GM12878 (cell line): ENCODE measurements at regions not wholly inside any gene's neighbourhood (a gene's known extent, or its start where the extent isn't known, plus 50 kb on each side); places are given as distances from the start of the nearest gene placed in this dataset.

Source experiments
- ATAC-seq: fragments of 200-7000 bp; cut with Tn5 transposase; 3 replicates; pipeline ENCODE4 v1.9.1; 2020; ENCODE audit warnings: mild to moderate bottlenecking, moderate library complexity
- BruUV-seq: library from RNA; stranded (reverse); fragments of 400-500 nt; replicated peaks from 2 replicates; lab custom pipeline; 2021; lab: Mats Ljungman, UMichigan
- CTCF ChIA-PET: fragments of 300-600 bp; sonication (Branson Sonifier 250); formaldehyde crosslinking; extraction: SDS; loops from one replicate; lab custom pipeline; 2021; ENCODE audit warnings: inconsistent platforms; lab: Yijun Ruan, JAX
- POLR2A ChIA-PET: fragments of 350-600 bp; formaldehyde crosslinking; extraction: SDS; loops from one replicate; lab custom pipeline; 2021; ENCODE audit warnings: inconsistent platforms; lab: Charles Lee
- RAD21 ChIA-PET: fragments of 300-600 bp; sonication (Branson Sonifier 250); formaldehyde crosslinking; loops from one replicate; lab custom pipeline; 2023; ENCODE audit warnings: antibody characterized with exemption; ENCODE audit not compliant: unreplicated experiment; lab: Charles Lee
- SMC1A ChIA-PET: fragments of 300-600 bp; sonication (Branson Sonifier 250); formaldehyde crosslinking; loops from one replicate; lab custom pipeline; 2023; ENCODE audit not compliant: unreplicated experiment, uncharacterized antibody; lab: Charles Lee
- DNase-seq: peaks from one replicate; pipeline ENCODE4 v3.0.0-alpha.2; 2011; ENCODE audit warnings: low read depth, low spot score
- FAIRE-seq: peaks from 3 replicates; lab custom pipeline; 2011; peaks lifted over from hg19 to GRCh38; lab: Jason Lieb, UNC
- H2AFZ ChIP-seq: 2 replicates; pipeline ENCODE4 v1.6.0; 2011; ENCODE audit warnings: low read depth, low read length, control low read depth; ENCODE audit not compliant: control insufficient read depth
- H3K27ac ChIP-seq: 2 replicates; pipeline ENCODE4 v1.5.1; 2011; ENCODE audit warnings: control low read depth; ENCODE audit not compliant: control insufficient read depth, insufficient read depth
- H3K27me3 ChIP-seq, 2 experiments: replicated peaks in 1 of 2; 2 replicates each; pipeline versions ENCODE4 v1.6.0 to v1.6.1; 2011; ENCODE audit warnings: low read length in 1 of 2; ENCODE audit not compliant: control insufficient read depth in 2 of 2, insufficient read depth in 2 of 2
- H3K36me3 ChIP-seq, 2 experiments: 2 replicates each; pipeline ENCODE4 v1.5.1; 2011; ENCODE audit warnings: low read length in 1 of 2; ENCODE audit not compliant: control insufficient read depth in 2 of 2, insufficient read depth in 2 of 2
- H3K4me1 ChIP-seq: 2 replicates; pipeline ENCODE4 v1.6.1; 2011; ENCODE audit warnings: mild to moderate bottlenecking, low read length, moderate library complexity, mixed read lengths; ENCODE audit not compliant: control insufficient read depth, insufficient read depth
- H3K4me2 ChIP-seq: 2 replicates; pipeline ENCODE4 v1.6.0; 2011; ENCODE audit warnings: control low read depth; ENCODE audit not compliant: control insufficient read depth, insufficient read depth
- H3K4me3 ChIP-seq: fragments of 200-600 bp; sonication (generic); 2 replicates; pipeline ENCODE4 v1.5.1; 2016
- H3K79me2 ChIP-seq: 2 replicates; pipeline ENCODE4 v1.6.0; 2011; ENCODE audit warnings: low read length; ENCODE audit not compliant: control insufficient read depth, insufficient read depth
- H3K9ac ChIP-seq: 2 replicates; pipeline ENCODE4 v1.8.0; 2011; ENCODE audit warnings: low read length, control low read depth, mixed read lengths; ENCODE audit not compliant: control insufficient read depth, insufficient read depth
- H3K9me3 ChIP-seq: replicated peaks from 3 replicates; pipeline ENCODE4 v1.5.1; 2011; ENCODE audit warnings: mild to moderate bottlenecking, low read length; ENCODE audit not compliant: control insufficient read depth, insufficient read depth
- H4K20me1 ChIP-seq: 2 replicates; pipeline ENCODE4 v1.6.0; 2011; ENCODE audit not compliant: control insufficient read depth, insufficient read depth
- ASH2L ChIP-seq: fragments of 300-600, 200-600 bp; sonication (generic); IDR thresholded peaks from 2 replicates; pipeline ENCODE4 v1.6.1; 2017; ENCODE audit warnings: low read depth, mild to moderate bottlenecking, borderline replicate concordance
- CEBPB ChIP-seq, 2 experiments: fragments of 150-350 bp in 1 of 2; IDR thresholded peaks; 2 replicates each; pipeline ENCODE4 v1.6.1; 2012 to 2014; ENCODE audit warnings: low read depth in 2 of 2, low read length in 2 of 2, borderline replicate concordance in 1 of 2, inconsistent platforms in 1 of 2
- CREB1 ChIP-seq: IDR thresholded peaks from 2 replicates; pipeline ENCODE4 v1.6.1; 2012; ENCODE audit warnings: low read depth, mild to moderate bottlenecking, inconsistent platforms
- DPF2 ChIP-seq: fragments of 450-650 bp; IDR thresholded peaks from 2 replicates; pipeline ENCODE4 v1.6.1; 2017; ENCODE audit warnings: mild to moderate bottlenecking
- EGR1 ChIP-seq, 2 experiments: IDR thresholded peaks; 1 replicate in 1 of 2; 2 replicates in 1 of 2; pipeline ENCODE4 v1.6.1; 2011 to 2012; ENCODE audit warnings: low read depth in 2 of 2, low read length in 2 of 2, borderline replicate concordance in 1 of 2, mild to moderate bottlenecking in 1 of 2, moderate library complexity in 1 of 2
- MEF2A ChIP-seq: IDR thresholded peaks from 2 replicates; pipeline ENCODE4 v1.6.1; 2011; ENCODE audit warnings: low read depth, mild to moderate bottlenecking, low read length, moderate library complexity; ENCODE audit not compliant: insufficient read depth
- MEF2B ChIP-seq: fragments of 450-650 bp; IDR thresholded peaks from 2 replicates; pipeline ENCODE4 v1.6.1; 2018; ENCODE audit warnings: mild to moderate bottlenecking, moderate library complexity; ENCODE audit not compliant: partially characterized antibody, poor library complexity, severe bottlenecking
- POLR2AphosphoS2 ChIP-seq: IDR thresholded peaks from 2 replicates; pipeline ENCODE4 v1.6.1; 2011; ENCODE audit warnings: low read depth, mild to moderate bottlenecking, low read length, improper control_type of control experiment, moderate library complexity
- POLR2AphosphoS5 ChIP-seq: IDR thresholded peaks from 2 replicates; pipeline ENCODE4 v1.6.1; 2011; ENCODE audit warnings: mild to moderate bottlenecking, low read length, inconsistent platforms
- POU2F2 ChIP-seq: IDR thresholded peaks from 3 replicates; pipeline ENCODE4 v1.6.1; 2011; ENCODE audit warnings: low read depth, mild to moderate bottlenecking, low read length, borderline replicate concordance
- RAD51 ChIP-seq: fragments of 450-650 bp; IDR thresholded peaks from 2 replicates; pipeline ENCODE4 v1.6.1; 2016; ENCODE audit warnings: moderate library complexity, mild to moderate bottlenecking, inconsistent platforms
- SKIL ChIP-seq: fragments of 450-650 bp; IDR thresholded peaks from 2 replicates; pipeline ENCODE4 v1.6.1; 2017; ENCODE audit warnings: mild to moderate bottlenecking, low read depth, inconsistent platforms; ENCODE audit not compliant: poor library complexity, severe bottlenecking
- WGBS: methylation state at CpG from one replicate; pipeline ENCODE4 v1.1.6; 2016; ENCODE audit warnings: low lambda C conversion rate; ENCODE audit not compliant: insufficient replicate concordance, insufficient coverage; ENCODE audit errors: missing lambda C conversion rate; 5-methylcytosine and 5-hydroxymethylcytosine counted together
- in situ Hi-C: fragments of 300-500 bp; cut with MboI; formaldehyde crosslinking; loops from 9 replicates; pipeline ENCODE4 v1.14.3; 2018; ENCODE audit warnings: mixed read lengths
- intact Hi-C: fragments of 100-400 bp; cut with micrococcal nuclease; formaldehyde crosslinking; loops from one replicate; pipeline ENCODE4 v1.14.2; 2022; ENCODE audit not compliant: unreplicated experiment

GRCh38 chr16:85333744-85334640, 221.7 kb upstream of the CIBAR2 start:
- TF ChIP-seq MEF2A (no peak), CEBPB (IDR thresholded peaks at IDR 0.05; ENCODE audit: borderline replicate concordance in 1 of 2, low read depth in 2 of 2, low read length in 2 of 2) (no peak), POLR2AphosphoS2 (no peak), CREB1 (no peak), ASH2L (no peak), POLR2AphosphoS5 (no peak), RAD51 (no peak), SKIL (no peak), MEF2B (no peak), DPF2 (no peak), POU2F2 (no peak), EGR1 (IDR thresholded peaks at IDR 0.05; ENCODE audit: borderline replicate concordance in 1 of 2, low read depth in 2 of 2, low read length in 2 of 2) (no peak)
- TF ChIP-seq, all 136 proteins: peak for 0
- Histone ChIP-seq H3K79me2 (no peaks in the 10 kb centered on the region), H4K20me1 (no peaks in the 10 kb centered on the region), H3K27ac (no peak overlapping the region), H3K27me3 (peaks cover 0 to 11% of the 10 kb centered on the region in 2 experiments; a peak in 3 of 4 replicates), H3K9ac (no peak overlapping the region), H3K4me2 (no peak overlapping the region), H3K36me3 (no peaks in the 10 kb centered on the region), H3K9me3 (no peaks in the 10 kb centered on the region), H2AFZ (no peak overlapping the region), H3K4me3 (no peak overlapping the region), H3K4me1 (no peaks in the 10 kb centered on the region)
- CTCF ChIA-PET = interaction anchor here (0.5 to 0.7 kb wide), 2 partner anchors 15 to 219 kb away, joined by 3 read pairs; no protein-coding TSS in a partner anchor
- in situ Hi-C loops = no loop called here
- no peak for ATAC-seq
- FAIRE-seq = no peak
- POLR2A ChIA-PET = no interaction called here
- intact Hi-C loops = loop anchor here (10.0 kb wide), 1 partner anchor 219 kb away; the partner anchor contains the start of gene CIBAR2
- DNase-seq = no peak
- BruUV-seq = no TSS peak
- WGBS = 51% methylated on average over 21 of the region's 29 CpGs
- SMC1A ChIA-PET = no interaction called here
- RAD21 ChIA-PET = no interaction called here
